WTC11 (cell line): ENCODE measurements at regions not wholly inside any gene's neighbourhood (a gene's known extent, or its start where the extent isn't known, plus 50 kb on each side); places are given as distances from the start of the nearest gene placed in this dataset.

Source experiments
- ATAC-seq: fragments of 200-7000 bp; cut with Tn5 transposase; 2 replicates; pipeline ENCODE4 v1.10.0; 2021; ENCODE audit warnings: mild to moderate bottlenecking, moderate library complexity
- CTCF ChIA-PET: fragments of 300-600 bp; sonication (Branson Sonifier 250); formaldehyde crosslinking; loops from one replicate; lab custom pipeline; 2021; ENCODE audit warnings: antibody characterized with exemption; lab: Charles Lee
- POLR2A ChIA-PET: fragments of 350-600 bp; sonication (Branson Sonifier 250); formaldehyde crosslinking; loops from one replicate; lab custom pipeline; 2021; ENCODE audit warnings: antibody characterized with exemption; lab: Charles Lee
- DNase-seq: peaks from one replicate; pipeline ENCODE4 v3.0.0; 2021; ENCODE audit warnings: low spot score
- H3K27ac Mint-ChIP-seq: 2 replicates; pipeline ENCODE4 v1.8.0; 2021; ENCODE audit warnings: mixed read lengths
- H3K27me3 Mint-ChIP-seq: 2 replicates; pipeline ENCODE4 v1.8.0; 2021; ENCODE audit warnings: low read depth, mild to moderate bottlenecking, moderate library complexity, mixed read lengths
- H3K36me3 Mint-ChIP-seq: 2 replicates; pipeline ENCODE4 v1.8.0; 2021; ENCODE audit warnings: mixed read lengths
- H3K4me1 Mint-ChIP-seq: 2 replicates; pipeline ENCODE4 v1.8.0; 2022; ENCODE audit warnings: mixed read lengths
- H3K4me3 Mint-ChIP-seq: 2 replicates; pipeline ENCODE4 v1.8.0; 2021; ENCODE audit warnings: mild to moderate bottlenecking, moderate library complexity, mixed read lengths
- H3K9me3 Mint-ChIP-seq: 2 replicates; pipeline ENCODE4 v1.8.0; 2021; ENCODE audit warnings: mixed read lengths
- GABPB1 ChIP-seq: sonication (generic); formaldehyde crosslinking; IDR thresholded peaks from 2 replicates; pipeline ENCODE4 v1.8.1; 2023; ENCODE audit warnings: mild to moderate bottlenecking, missing genetic modification reagents
- IRF2 ChIP-seq: sonication (generic); formaldehyde crosslinking; IDR thresholded peaks from 2 replicates; pipeline ENCODE4 v1.8.0; 2022; ENCODE audit warnings: low read depth, missing genetic modification reagents, borderline replicate concordance
- JUN ChIP-seq: sonication (generic); formaldehyde crosslinking; IDR thresholded peaks from 2 replicates; pipeline ENCODE4 v1.8.0; 2023; ENCODE audit warnings: mild to moderate bottlenecking, missing genetic modification reagents
- NFE2L1 ChIP-seq: sonication (generic); formaldehyde crosslinking; IDR thresholded peaks from 2 replicates; pipeline ENCODE4 v1.8.1; 2023; ENCODE audit warnings: missing genetic modification reagents
- SMAD3 ChIP-seq: sonication (generic); formaldehyde crosslinking; IDR thresholded peaks from 2 replicates; pipeline ENCODE4 v1.8.0; 2022; ENCODE audit warnings: missing genetic modification reagents, mild to moderate bottlenecking, borderline replicate concordance
- SP1 ChIP-seq: sonication (generic); formaldehyde crosslinking; conservative IDR thresholded peaks from 2 replicates; pipeline ENCODE4 v1.8.1; 2022; ENCODE audit warnings: missing genetic modification reagents
- TEAD4 ChIP-seq: sonication (generic); formaldehyde crosslinking; IDR thresholded peaks from 2 replicates; pipeline ENCODE4 v1.8.0; 2022; ENCODE audit warnings: mild to moderate bottlenecking, missing genetic modification reagents
- ZNF423 ChIP-seq: fragments of 250-450 bp; sonication (Bioruptor Pico); IDR thresholded peaks from 2 replicates; pipeline ENCODE4 v2.1.2; 2022; ENCODE audit warnings: mild to moderate bottlenecking, moderate library complexity
- TF ChIP-seq, protein P1 (sequence below): sonication (generic); formaldehyde crosslinking; IDR thresholded peaks from 2 replicates; pipeline ENCODE4 v1.8.0; 2023; ENCODE audit warnings: missing genetic modification reagents
- TF ChIP-seq, protein P2 (sequence below): sonication (generic); formaldehyde crosslinking; IDR thresholded peaks from 2 replicates; pipeline ENCODE4 v1.8.0; 2022; ENCODE audit warnings: mild to moderate bottlenecking, missing genetic modification reagents
- TF ChIP-seq, protein P3 (sequence below): fragments of 250-450 bp; sonication (Bioruptor Pico); conservative IDR thresholded peaks from 2 replicates; pipeline ENCODE4 v1.9.0; 2021; ENCODE audit warnings: mild to moderate bottlenecking
- TF ChIP-seq, protein P4 (sequence below): sonication (generic); formaldehyde crosslinking; IDR thresholded peaks from 2 replicates; pipeline ENCODE4 v1.8.1; 2023; ENCODE audit warnings: mild to moderate bottlenecking, missing genetic modification reagents, borderline replicate concordance
- TF ChIP-seq, protein P5 (sequence below): sonication (generic); formaldehyde crosslinking; IDR thresholded peaks from 2 replicates; pipeline ENCODE4 v1.8.1; 2023; ENCODE audit warnings: mild to moderate bottlenecking, missing genetic modification reagents, moderate library complexity

DNA sequence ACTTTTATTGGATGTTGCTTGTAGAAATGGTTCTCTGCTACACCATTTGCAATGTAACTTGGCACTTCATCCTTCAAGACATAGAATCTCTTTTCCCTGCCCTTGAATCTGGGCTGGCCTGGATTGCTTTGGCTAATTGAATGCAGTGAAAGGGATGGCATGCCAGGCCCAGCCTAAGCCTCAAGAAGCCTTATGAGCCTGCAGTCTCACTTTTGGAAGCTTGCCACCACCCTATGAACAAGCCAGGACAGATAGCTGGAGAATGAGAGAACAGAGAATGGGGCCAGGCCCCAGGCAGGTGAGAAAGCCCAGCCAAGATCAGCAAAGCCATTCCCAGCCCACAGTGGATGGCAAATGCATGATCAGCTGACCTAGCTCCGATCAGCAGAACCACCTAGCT, 117.0 kb upstream of the ADRA1D start:
- no peak for DNase-seq
- POLR2A ChIA-PET, result no interaction called here
- Mint-ChIP-seq H3K27ac (no peak overlapping the region), H3K4me1 (peaks cover 5% of the 10 kb centered on the region; the same call in 1 of the 2 replicates), H3K27me3 (no peaks in the 10 kb centered on the region; the same call in none of the 2 replicates), H3K36me3 (peaks cover 4% of the 10 kb centered on the region; the same call in 1 of the 2 replicates), H3K4me3 (no peak overlapping the region), H3K9me3 (peaks cover 17% of the 10 kb centered on the region)
- CTCF ChIA-PET, result interaction anchor here (0.9 kb wide), 1 partner anchor 24 kb away, joined by 3 read pairs; no protein-coding TSS in a partner anchor
- no peak for ATAC-seq
- TF ChIP-seq, protein P1, sequence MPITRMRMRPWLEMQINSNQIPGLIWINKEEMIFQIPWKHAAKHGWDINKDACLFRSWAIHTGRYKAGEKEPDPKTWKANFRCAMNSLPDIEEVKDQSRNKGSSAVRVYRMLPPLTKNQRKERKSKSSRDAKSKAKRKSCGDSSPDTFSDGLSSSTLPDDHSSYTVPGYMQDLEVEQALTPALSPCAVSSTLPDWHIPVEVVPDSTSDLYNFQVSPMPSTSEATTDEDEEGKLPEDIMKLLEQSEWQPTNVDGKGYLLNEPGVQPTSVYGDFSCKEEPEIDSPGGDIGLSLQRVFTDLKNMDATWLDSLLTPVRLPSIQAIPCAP (CRISPR knock-in tag), result no peak
- no peak for TF ChIP-seq SP1 (CRISPR knock-in tag)

DNA sequence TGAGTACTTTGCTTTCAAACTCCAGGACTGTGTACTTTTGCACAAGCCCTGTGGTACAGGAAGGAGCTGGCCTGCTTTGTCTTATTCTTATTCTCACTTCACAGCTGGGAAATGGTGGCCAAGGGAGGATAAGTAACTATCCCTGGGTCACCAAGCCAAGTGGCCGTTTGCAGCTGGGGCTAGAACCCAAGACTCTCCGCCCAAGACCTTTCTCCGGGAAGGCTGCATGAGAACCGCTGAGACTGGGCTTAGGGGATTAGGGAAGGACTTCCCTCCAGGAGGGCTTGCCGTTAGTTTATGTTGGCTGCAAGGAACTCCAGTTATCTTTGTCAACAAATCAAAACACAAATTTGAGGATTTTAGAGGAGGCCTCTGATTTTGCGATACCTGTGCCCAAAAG, 109.5 kb upstream of the ADRA1D start:
- POLR2A ChIA-PET, result no interaction called here
- Mint-ChIP-seq H3K27me3 (no peaks in the 10 kb centered on the region), H3K9me3 (no peaks in the 10 kb centered on the region), H3K36me3 (no peaks in the 10 kb centered on the region), H3K4me3 (no peak overlapping the region), H3K4me1 (peaks cover 3% of the 10 kb centered on the region), H3K27ac (no peak overlapping the region)
- ATAC-seq (no peak), DNase-seq (no peak)
- TF ChIP-seq, protein P2, sequence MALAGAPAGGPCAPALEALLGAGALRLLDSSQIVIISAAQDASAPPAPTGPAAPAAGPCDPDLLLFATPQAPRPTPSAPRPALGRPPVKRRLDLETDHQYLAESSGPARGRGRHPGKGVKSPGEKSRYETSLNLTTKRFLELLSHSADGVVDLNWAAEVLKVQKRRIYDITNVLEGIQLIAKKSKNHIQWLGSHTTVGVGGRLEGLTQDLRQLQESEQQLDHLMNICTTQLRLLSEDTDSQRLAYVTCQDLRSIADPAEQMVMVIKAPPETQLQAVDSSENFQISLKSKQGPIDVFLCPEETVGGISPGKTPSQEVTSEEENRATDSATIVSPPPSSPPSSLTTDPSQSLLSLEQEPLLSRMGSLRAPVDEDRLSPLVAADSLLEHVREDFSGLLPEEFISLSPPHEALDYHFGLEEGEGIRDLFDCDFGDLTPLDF (CRISPR knock-in tag), result no peak
- TF ChIP-seq, protein P3, sequence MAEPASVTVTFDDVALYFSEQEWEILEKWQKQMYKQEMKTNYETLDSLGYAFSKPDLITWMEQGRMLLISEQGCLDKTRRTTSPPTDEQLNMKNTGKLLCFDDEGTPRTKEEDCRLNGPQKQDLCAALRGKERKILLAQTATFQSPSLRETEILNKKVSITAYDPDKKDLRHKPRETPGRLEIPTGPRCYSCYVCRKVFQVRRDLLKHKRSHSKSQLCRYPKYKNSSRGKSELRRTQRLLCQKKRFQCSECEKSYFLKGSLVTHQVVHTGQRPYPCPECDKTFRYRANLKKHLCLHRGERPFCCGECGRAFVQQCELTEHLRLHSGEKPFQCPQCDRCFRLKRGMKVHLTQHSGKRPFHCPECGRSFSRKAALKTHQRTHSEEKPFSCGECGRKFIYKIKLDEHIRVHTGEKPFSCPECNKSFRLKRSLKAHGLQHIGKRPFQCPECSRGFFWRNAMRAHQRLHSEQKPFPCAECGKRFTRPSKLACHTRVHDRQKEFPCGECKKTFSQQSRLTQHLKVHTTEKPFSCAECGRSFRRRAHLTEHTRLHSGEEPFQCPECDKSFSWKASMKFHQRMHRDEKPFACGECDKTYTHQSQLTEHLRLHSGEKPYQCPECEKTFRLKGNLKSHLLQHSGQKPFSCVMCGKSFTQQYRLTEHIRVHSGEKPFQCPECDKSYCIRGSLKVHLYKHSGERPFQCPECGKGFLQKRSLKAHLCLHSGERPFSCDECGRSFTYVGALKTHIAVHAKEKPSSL (CRISPR knock-in tag), result no peak
- TF ChIP-seq SMAD3 (CRISPR knock-in tag), result no peak
- CTCF ChIA-PET, result no interaction called here

DNA sequence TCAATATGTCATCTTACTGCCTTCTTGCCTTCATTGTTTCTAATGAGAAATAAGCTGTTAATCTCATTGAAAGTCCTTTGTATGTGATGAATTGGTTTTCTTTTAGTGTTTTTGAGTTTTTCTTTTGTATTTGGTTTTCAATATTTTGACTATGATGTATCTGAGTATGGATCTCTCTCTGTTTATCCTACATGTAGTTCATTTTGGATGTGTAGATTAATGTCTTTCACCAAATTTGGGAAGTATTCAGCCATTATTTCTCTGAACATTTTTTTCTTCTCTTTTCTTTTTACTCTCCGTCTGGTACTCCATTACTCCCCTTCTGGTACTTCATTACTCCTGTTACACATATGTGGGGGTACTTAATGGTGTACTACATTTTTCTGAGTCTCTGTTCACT, 103.3 kb upstream of the ADRA1D start:
- H3K27me3 Mint-ChIP-seq, result no peaks in the 10 kb centered on the region
- CTCF ChIA-PET, result no interaction called here
- TF ChIP-seq ZNF423 (no peak), GABPB1 (CRISPR knock-in tag) (no peak), JUN (CRISPR knock-in tag) (no peak), TEAD4 (CRISPR knock-in tag) (no peak)
- TF ChIP-seq, protein P4, sequence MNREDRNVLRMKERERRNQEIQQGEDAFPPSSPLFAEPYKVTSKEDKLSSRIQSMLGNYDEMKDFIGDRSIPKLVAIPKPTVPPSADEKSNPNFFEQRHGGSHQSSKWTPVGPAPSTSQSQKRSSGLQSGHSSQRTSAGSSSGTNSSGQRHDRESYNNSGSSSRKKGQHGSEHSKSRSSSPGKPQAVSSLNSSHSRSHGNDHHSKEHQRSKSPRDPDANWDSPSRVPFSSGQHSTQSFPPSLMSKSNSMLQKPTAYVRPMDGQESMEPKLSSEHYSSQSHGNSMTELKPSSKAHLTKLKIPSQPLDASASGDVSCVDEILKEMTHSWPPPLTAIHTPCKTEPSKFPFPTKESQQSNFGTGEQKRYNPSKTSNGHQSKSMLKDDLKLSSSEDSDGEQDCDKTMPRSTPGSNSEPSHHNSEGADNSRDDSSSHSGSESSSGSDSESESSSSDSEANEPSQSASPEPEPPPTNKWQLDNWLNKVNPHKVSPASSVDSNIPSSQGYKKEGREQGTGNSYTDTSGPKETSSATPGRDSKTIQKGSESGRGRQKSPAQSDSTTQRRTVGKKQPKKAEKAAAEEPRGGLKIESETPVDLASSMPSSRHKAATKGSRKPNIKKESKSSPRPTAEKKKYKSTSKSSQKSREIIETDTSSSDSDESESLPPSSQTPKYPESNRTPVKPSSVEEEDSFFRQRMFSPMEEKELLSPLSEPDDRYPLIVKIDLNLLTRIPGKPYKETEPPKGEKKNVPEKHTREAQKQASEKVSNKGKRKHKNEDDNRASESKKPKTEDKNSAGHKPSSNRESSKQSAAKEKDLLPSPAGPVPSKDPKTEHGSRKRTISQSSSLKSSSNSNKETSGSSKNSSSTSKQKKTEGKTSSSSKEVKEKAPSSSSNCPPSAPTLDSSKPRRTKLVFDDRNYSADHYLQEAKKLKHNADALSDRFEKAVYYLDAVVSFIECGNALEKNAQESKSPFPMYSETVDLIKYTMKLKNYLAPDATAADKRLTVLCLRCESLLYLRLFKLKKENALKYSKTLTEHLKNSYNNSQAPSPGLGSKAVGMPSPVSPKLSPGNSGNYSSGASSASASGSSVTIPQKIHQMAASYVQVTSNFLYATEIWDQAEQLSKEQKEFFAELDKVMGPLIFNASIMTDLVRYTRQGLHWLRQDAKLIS (CRISPR knock-in tag), result no peak
- TF ChIP-seq, all 79 proteins: peak for 0

DNA sequence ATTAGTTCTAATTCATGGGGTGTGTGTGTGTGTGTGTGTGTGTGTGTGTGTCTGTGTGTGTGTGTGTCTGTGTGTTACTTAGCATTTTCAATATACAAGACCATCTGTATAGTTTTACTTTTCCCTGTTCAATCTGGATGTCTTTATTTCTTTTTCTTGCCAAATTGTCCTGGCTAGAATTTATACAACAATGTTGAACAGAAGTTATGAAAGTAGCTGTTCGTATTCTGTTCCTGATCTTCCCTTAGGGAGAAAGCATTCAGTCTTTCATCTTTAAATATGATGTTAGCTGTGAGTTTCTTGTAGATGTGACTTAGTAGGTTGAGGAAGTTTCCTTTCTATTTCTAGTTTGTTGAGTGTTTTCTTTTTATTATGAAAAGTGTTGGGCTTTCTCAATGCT, 101.0 kb upstream of the ADRA1D start:
- H3K9me3 Mint-ChIP-seq, result peaks cover 10% of the 10 kb centered on the region; the same call in 1 of the 2 replicates
- DNase-seq, result no peak
- no peaks in the 10 kb centered on the region for H3K36me3 Mint-ChIP-seq
- H3K27me3 Mint-ChIP-seq, result no peaks in the 10 kb centered on the region
- TF ChIP-seq NFE2L1 (CRISPR knock-in tag), result no peak
- TF ChIP-seq IRF2 (CRISPR knock-in tag), result no peak
- TF ChIP-seq, protein P5, sequence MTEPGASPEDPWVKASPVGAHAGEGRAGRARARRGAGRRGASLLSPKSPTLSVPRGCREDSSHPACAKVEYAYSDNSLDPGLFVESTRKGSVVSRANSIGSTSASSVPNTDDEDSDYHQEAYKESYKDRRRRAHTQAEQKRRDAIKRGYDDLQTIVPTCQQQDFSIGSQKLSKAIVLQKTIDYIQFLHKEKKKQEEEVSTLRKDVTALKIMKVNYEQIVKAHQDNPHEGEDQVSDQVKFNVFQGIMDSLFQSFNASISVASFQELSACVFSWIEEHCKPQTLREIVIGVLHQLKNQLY (CRISPR knock-in tag), result no peak
- no peak overlapping the region for H3K27ac Mint-ChIP-seq
- no peak for ATAC-seq
- CTCF ChIA-PET, result no interaction called here
- POLR2A ChIA-PET, result no interaction called here
- H3K4me3 Mint-ChIP-seq, result no peak overlapping the region
- no peaks in the 10 kb centered on the region for H3K4me1 Mint-ChIP-seq

More for the DNA sequence above, 103.3 kb upstream of the ADRA1D start:
- Mint-ChIP-seq H3K27ac (no peak overlapping the region), H3K4me3 (no peak overlapping the region), H3K4me1 (no peaks in the 10 kb centered on the region), H3K36me3 (no peaks in the 10 kb centered on the region), H3K9me3 (peaks cover 6% of the 10 kb centered on the region; the same call in 1 of the 2 replicates)
- DNase-seq (no peak), ATAC-seq (no peak)
- POLR2A ChIA-PET, result interaction anchor here (0.7 kb wide), 1 partner anchor 1057 kb away, joined by 3 read pairs; no protein-coding TSS in a partner anchor
